GM21717 (cell line): ENCODE measurements at regions not wholly inside any gene's neighbourhood (a gene's known extent, or its start where the extent isn't known, plus 50 kb on each side); places are given as distances from the start of the nearest gene placed in this dataset.
A peak's percentile ranks its signal among the peaks of the same experiment; 100 is the strongest.
"Not testable (repeated sequence)": the region's sequence is repeated elsewhere in the genome, so short reads cannot be mapped to it uniquely, and the experiment has no call there.

Experiments used
- ATAC-seq: cut with Tn5 transposase; IDR thresholded peaks from one replicate; pipeline ENCODE4 v1.9.1; 2021; ENCODE audit warnings: mild to moderate bottlenecking, moderate library complexity; ENCODE audit not compliant: unreplicated experiment

GRCh38 chr4:34419871-34420270 lies 1824.4 kb downstream of the ARAP2 start:
- no peak for ATAC-seq

- ATAC-seq = no peak
Measured at GRCh38 chr4:34422472-34423175, 1821.7 kb downstream of the ARAP2 start.

GRCh38 chr4:34432706-34433105 lies 1811.6 kb downstream of the ARAP2 start:
- no peak for ATAC-seq

- ATAC-seq = peak; percentile 81
Measured at GRCh38 chr4:34434377-34434776, 1809.9 kb downstream of the ARAP2 start.

DNA sequence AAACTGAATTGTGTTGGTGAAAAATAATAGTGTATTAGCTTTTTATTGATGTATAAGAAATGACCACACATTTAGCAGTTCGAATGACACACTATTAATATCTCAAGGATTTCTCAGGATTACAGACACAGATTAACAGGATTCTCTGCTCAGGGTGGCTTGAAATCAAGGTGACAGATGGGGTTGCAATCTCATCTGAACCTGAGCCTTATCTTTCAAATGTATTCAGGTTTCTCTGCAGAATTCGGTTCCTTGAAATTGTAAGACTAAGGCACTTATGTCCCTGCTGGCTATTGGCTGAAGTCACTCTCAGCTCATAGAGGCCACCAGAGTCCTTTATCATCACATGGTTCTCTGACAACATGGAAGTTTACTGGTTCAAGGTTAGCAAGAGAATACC lies 1780.1 kb downstream of the ARAP2 start:
- no peak for ATAC-seq

DNA sequence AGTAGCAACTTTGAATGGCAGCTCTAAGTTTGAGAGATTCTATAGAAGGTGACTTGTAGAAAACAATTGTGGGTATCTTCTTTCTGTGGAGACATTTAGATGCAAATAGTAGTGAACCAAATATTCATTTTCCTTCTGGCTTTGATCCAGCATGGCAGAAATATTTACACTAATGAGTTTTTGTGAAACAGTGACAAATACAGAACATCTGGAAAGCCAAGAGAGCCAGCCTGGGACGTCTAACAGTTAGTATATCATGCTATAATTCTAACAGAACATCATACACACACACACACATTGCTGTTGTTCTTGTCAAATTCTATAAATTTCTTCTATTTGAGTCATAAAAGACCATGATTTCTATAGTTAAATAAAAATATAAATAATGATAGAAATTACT lies 1777.9 kb downstream of the ARAP2 start:
- no peak for ATAC-seq

DNA sequence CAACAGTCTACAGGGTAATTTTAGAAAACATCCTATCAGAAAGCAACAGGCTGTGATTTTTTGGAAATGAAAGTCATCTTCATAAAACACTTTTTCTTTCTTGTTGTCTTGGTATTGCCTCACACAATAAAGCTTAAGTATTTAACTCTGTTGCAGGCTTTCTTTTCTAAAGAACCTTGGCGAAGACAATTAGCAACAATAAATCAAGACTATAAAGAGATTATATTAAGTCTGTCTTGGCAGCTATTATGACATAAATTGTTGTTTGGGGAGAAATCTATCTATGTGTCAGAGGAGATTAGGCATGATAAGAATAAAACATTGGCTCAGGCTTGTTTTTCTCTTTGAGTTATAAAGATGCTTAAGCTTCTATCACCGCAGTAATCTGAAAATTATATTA lies 1774.8 kb downstream of the ARAP2 start:
- ATAC-seq = no peak

DNA sequence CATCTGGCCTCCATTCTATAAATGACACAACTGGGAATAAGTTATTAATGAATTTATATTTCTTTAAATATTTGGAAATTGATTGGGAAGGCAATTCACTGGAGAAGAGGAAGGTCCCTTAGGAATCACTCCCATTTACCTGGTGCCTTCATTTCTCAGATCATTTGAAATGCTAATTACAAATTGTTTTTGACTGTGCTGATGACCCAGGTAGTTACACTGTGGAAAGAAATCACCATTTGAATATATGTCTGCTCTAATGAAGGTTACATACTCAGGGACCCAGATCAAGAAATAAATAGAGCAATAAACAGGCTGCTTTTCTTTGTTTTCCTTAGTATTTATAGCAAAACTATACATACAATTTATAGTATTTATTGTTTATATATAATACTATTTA lies 1759.1 kb downstream of the ARAP2 start:
- no peak for ATAC-seq

DNA sequence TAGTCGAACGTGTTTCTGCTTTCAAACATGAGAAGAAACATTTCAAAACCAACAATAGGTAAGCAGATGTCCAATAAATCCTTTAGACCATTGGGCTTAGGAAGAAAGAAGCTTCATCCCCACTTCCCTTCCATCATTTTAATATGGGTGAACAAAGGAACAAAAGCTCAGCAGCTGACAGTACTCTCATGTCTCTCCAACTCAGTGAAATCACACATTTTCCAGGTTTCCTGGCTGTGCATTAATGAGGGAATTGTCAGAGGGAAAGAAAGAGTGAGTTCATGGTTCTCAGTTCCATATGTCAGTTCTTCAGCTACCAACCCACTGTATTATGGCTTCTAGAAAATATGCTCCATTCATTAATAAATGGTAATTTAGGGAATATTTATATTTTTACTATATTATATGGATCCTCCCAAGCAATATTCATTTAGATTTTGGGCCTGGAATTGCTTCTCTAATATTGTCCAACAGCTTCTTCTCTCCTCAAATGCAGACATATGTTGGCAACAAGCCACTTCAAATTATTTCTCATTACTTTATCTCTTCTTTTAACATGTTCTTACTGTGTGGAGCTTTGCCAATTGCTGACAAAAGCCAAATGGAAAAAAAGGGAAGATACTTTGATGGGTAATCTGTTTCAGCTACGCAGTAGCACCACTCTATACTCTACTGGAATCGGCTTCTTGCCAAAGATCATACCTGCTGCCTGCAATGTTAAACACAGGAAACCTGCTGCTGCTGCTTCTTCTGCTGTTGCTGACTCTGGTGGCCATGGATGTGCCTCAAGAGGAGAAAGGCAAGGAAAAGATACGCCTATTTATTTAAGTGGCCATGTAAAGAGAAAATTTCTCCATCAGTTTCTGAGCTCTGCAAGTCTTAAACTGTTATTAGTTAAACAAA lies 1757.6 kb downstream of the ARAP2 start:
- no peak for ATAC-seq

GRCh38 chr4:34492414-34492813 lies 1751.9 kb downstream of the ARAP2 start:
- no peak for ATAC-seq

DNA sequence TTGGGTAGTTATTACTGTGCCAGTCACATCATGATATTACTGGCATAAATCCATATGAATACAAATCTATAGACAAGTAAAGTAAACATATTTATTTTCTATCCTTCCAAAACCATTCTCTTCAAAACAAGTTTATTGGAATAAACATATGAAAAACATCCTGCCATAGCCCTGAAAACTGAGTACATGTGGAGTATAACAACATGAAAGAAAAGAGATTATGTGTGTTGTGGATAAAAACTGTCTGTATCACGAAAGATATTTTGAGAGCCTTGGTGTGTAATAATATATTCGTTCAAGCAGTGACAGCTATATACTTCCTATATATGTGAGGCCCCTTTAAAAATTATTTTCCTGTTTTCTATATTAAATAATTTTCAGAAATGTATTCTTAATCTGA lies 1742.2 kb downstream of the ARAP2 start:
- no peak for ATAC-seq

DNA sequence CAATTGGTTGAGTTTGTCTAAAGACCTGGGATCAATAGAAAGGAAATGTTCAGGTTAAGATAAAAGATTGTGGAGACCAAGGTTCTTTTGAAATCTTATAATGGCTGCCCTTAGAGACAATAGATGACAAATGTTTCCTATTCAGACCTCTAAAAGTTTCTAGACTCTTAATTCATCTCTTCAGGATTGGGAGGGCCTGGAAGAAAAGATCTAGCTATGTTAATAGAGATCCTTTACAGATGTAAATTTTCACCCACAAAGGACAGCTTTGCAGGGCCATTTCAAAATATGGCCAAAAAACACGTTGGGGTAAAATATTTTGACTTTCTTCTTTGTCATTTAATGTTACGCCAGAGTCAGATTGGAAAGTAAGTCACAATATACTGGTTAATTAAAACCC lies 1739.6 kb downstream of the ARAP2 start:
- not testable (repeated sequence) for ATAC-seq

GRCh38 chr4:34506511-34507092 lies 1737.7 kb downstream of the ARAP2 start:
- not testable (repeated sequence) for ATAC-seq

- no peak for ATAC-seq
Measured at GRCh38 chr4:34512616-34513015, 1731.7 kb downstream of the ARAP2 start.

- no peak for ATAC-seq
Measured at GRCh38 chr4:34516524-34516923, 1727.8 kb downstream of the ARAP2 start.

DNA sequence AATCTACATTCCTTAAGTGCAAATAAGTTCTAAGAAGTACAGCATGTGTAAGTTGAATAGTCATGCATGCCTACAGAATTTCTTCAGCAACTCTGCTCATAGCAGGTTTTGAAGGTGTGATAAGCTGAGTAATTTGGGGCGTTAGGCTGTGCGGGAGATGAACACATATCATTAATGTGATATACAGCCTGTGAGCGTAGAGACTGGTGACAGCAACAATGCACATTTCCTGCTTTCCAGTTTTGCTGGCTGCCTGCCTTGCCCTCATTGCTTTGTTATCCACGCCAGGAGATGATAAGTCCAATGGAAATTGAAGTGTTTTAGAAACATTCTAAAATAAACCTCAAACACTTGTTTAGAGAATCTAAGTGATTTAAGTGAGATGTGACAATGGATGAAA lies 1709.4 kb downstream of the ARAP2 start:
- ATAC-seq = no peak

- no peak for ATAC-seq
Measured at GRCh38 chr4:34566091-34566490, 1678.2 kb downstream of the ARAP2 start.

GRCh38 chr4:34572026-34572425 lies 1672.3 kb downstream of the ARAP2 start:
- ATAC-seq = no peak

GRCh38 chr4:34615315-34615714 lies 1629.0 kb downstream of the ARAP2 start:
- no peak for ATAC-seq

GRCh38 chr4:34619531-34620162 lies 1624.7 kb downstream of the ARAP2 start:
- ATAC-seq = no peak

- ATAC-seq = no peak
Measured at GRCh38 chr4:34628471-34628870, 1615.8 kb downstream of the ARAP2 start.
